ENCODE measurements at regions not wholly inside any gene's neighbourhood (a gene's known extent, or its start where the extent isn't known, plus 50 kb on each side); places are given as distances from the start of the nearest gene placed in this dataset.

DNA sequence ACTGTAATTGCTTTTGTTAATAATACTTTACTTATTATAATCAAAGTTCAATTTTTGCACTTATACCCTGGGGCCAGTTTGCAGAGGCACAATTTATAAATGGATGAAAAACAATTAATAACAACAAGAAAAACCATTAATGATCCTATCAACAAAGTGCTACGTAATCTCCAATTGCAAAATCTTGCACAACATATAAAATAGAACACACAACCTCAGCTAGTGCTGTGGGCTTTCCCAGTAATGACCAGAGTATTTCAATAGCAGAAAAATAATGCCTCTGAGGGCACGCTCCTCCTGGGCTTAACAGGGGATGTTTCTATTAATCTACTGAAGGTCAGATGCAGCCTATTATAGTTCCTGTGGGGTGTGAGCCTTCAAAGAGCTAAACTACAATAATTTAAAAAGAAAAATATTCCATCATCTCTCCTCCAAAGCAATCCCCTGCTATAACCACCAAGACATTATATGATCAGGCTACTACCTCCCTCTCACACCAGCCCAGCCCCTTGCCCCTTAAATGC, 508.5 kb upstream of the SLIT2 start:
- no peaks in the 10 kb centered on the region for H4K20me1 ChIP-seq (ENCODE audit: low read depth, low read length)
- H3K27me3 ChIP-seq (ENCODE audit: low read length) = no peaks in the 10 kb centered on the region
- no peak overlapping the region for H2AFZ ChIP-seq (ENCODE audit: low read depth, low read length, severe bottlenecking)
- no peaks in the 10 kb centered on the region for H3F3A ChIP-seq (ENCODE audit: insufficient read depth)
- H3K36me3 ChIP-seq (ENCODE audit: low read length) = no peaks in the 10 kb centered on the region
- H3K9ac ChIP-seq (ENCODE audit: low read length) = no peak overlapping the region
- H3K9me3 ChIP-seq (ENCODE audit: insufficient read depth, low read length) = no peaks in the 10 kb centered on the region
- H3K9me2 ChIP-seq (replicated peaks; ENCODE audit: insufficient read depth, low read length) = no peaks in the 10 kb centered on the region
- H3K79me2 ChIP-seq (ENCODE audit: insufficient read depth, low read length) = no peaks in the 10 kb centered on the region
- TF ChIP-seq EZH2phosphoT487 (conservative IDR thresholded peaks at IDR 0.05; ENCODE audit: low read length) = no peak
- TF ChIP-seq, protein P1, sequence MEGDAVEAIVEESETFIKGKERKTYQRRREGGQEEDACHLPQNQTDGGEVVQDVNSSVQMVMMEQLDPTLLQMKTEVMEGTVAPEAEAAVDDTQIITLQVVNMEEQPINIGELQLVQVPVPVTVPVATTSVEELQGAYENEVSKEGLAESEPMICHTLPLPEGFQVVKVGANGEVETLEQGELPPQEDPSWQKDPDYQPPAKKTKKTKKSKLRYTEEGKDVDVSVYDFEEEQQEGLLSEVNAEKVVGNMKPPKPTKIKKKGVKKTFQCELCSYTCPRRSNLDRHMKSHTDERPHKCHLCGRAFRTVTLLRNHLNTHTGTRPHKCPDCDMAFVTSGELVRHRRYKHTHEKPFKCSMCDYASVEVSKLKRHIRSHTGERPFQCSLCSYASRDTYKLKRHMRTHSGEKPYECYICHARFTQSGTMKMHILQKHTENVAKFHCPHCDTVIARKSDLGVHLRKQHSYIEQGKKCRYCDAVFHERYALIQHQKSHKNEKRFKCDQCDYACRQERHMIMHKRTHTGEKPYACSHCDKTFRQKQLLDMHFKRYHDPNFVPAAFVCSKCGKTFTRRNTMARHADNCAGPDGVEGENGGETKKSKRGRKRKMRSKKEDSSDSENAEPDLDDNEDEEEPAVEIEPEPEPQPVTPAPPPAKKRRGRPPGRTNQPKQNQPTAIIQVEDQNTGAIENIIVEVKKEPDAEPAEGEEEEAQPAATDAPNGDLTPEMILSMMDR (IDR thresholded peaks at IDR 0.05; ENCODE audit: insufficient read depth, low read length, poor library complexity, severe bottlenecking) = no peak
- no peak overlapping the region for H3K27ac ChIP-seq (ENCODE audit: low read depth, low read length)
- H3K4me2 ChIP-seq (ENCODE audit: low read depth, low read length, poor library complexity, severe bottlenecking) = no peak overlapping the region
- H3K4me3 ChIP-seq (ENCODE audit: insufficient read depth, low read length, poor library complexity, severe bottlenecking) = no peak overlapping the region

- Histone ChIP-seq H4K20me1 (ENCODE audit: low read depth, low read length) (no peaks in the 10 kb centered on the region), H3K27me3 (ENCODE audit: low read length) (no peaks in the 10 kb centered on the region), H3K27ac (ENCODE audit: low read depth, low read length) (no peak overlapping the region), H3F3A (ENCODE audit: insufficient read depth) (no peaks in the 10 kb centered on the region), H3K9me2 (replicated peaks; ENCODE audit: insufficient read depth, low read length) (no peaks in the 10 kb centered on the region), H3K4me3 (ENCODE audit: insufficient read depth, low read length, poor library complexity, severe bottlenecking) (no peak overlapping the region), H3K4me2 (ENCODE audit: low read depth, low read length, poor library complexity, severe bottlenecking) (no peak overlapping the region), H3K9me3 (ENCODE audit: insufficient read depth, low read length) (no peaks in the 10 kb centered on the region), H3K36me3 (ENCODE audit: low read length) (no peaks in the 10 kb centered on the region), H3K79me2 (ENCODE audit: insufficient read depth, low read length) (no peaks in the 10 kb centered on the region), H2AFZ (ENCODE audit: low read depth, low read length, severe bottlenecking) (no peak overlapping the region), H3K9ac (ENCODE audit: low read length) (no peak overlapping the region)
- TF ChIP-seq, protein P1 (IDR thresholded peaks at IDR 0.05; ENCODE audit: insufficient read depth, low read length, poor library complexity, severe bottlenecking) = no peak
- TF ChIP-seq EZH2phosphoT487 (conservative IDR thresholded peaks at IDR 0.05; ENCODE audit: low read length) = no peak
These were observed 512.5 kb upstream of the SLIT2 start for GRCh38 chr4:19739101-19739651.

GRCh38 chr4:19736968-19737756, 514.5 kb upstream of the SLIT2 start:
- Histone ChIP-seq H3K4me2 (ENCODE audit: low read depth, low read length, poor library complexity, severe bottlenecking) (no peak overlapping the region), H3K27me3 (ENCODE audit: low read length) (no peaks in the 10 kb centered on the region)

More at GRCh38 chr4:19736968-19737756, 514.5 kb upstream of the SLIT2 start:
- no peaks in the 10 kb centered on the region for H3F3A ChIP-seq (ENCODE audit: insufficient read depth)
- H3K9me3 ChIP-seq (ENCODE audit: insufficient read depth, low read length) = no peaks in the 10 kb centered on the region
- no peak for TF ChIP-seq EZH2phosphoT487 (conservative IDR thresholded peaks at IDR 0.05; ENCODE audit: low read length)
- TF ChIP-seq, protein P1 (IDR thresholded peaks at IDR 0.05; ENCODE audit: insufficient read depth, low read length, poor library complexity, severe bottlenecking) = no peak
- no peaks in the 10 kb centered on the region for H4K20me1 ChIP-seq (ENCODE audit: low read depth, low read length)
- H3K9me2 ChIP-seq (replicated peaks; ENCODE audit: insufficient read depth, low read length) = no peaks in the 10 kb centered on the region
- no peak overlapping the region for H3K27ac ChIP-seq (ENCODE audit: low read depth, low read length)
- no peak overlapping the region for H3K4me3 ChIP-seq (ENCODE audit: insufficient read depth, low read length, poor library complexity, severe bottlenecking)
- no peak overlapping the region for H2AFZ ChIP-seq (ENCODE audit: low read depth, low read length, severe bottlenecking)
- H3K36me3 ChIP-seq (ENCODE audit: low read length) = no peaks in the 10 kb centered on the region
- H3K79me2 ChIP-seq (ENCODE audit: insufficient read depth, low read length) = no peaks in the 10 kb centered on the region
- no peak overlapping the region for H3K9ac ChIP-seq (ENCODE audit: low read length)

All from SU-DHL-6 (cell line).